Lower leg skin (tissue), 4 donors: ENCODE measurements at regions not wholly inside any gene's neighbourhood (a gene's known extent, or its start where the extent isn't known, plus 50 kb on each side); places are given as distances from the start of the nearest gene placed in this dataset.
"Not testable (repeated sequence)": the region's sequence is repeated elsewhere in the genome, so short reads cannot be mapped to it uniquely, and the experiment has no call there.

Experiments
- DNase-seq, 2 donors: peaks; one replicate each; pipeline ENCODE4 v3.0.0-alpha.2; 2019; ENCODE audit warnings: low spot score in 2 of 2
- H3K4me3 ChIP-seq: fragments of 200-600 bp; sonication (generic); 2 replicates; pipeline ENCODE4 v1.5.1; 2017; ENCODE audit warnings: mild to moderate bottlenecking, low read depth; ENCODE audit not compliant: poor library complexity, severe bottlenecking
- POLR2A ChIP-seq, 2 donors: fragments of 450-650 bp; IDR thresholded peaks; one replicate each; pipeline ENCODE4 v1.6.1; 2016 to 2017; ENCODE audit warnings: antibody characterized with exemption in 2 of 2, mild to moderate bottlenecking in 1 of 2, moderate library complexity in 1 of 2
- WGBS, 2 donors: methylation state at CpG; one replicate each; pipeline ENCODE4 v1.1.5; 2018; 5-methylcytosine and 5-hydroxymethylcytosine counted together
- intact Hi-C: fragments of 100-400 bp; cut with DNase I; formaldehyde crosslinking; loops from one replicate; pipeline ENCODE4 v1.15.0; 2023; ENCODE audit warnings: low total_unique reads
- TF ChIP-seq, protein P1 (sequence below), 3 donors: fragments of 450-650 bp; IDR thresholded peaks; one replicate each; pipeline ENCODE4 v1.5.1; 2016; ENCODE audit warnings: antibody characterized with exemption in 3 of 3, mild to moderate bottlenecking in 3 of 3, moderate library complexity in 2 of 3

DNA sequence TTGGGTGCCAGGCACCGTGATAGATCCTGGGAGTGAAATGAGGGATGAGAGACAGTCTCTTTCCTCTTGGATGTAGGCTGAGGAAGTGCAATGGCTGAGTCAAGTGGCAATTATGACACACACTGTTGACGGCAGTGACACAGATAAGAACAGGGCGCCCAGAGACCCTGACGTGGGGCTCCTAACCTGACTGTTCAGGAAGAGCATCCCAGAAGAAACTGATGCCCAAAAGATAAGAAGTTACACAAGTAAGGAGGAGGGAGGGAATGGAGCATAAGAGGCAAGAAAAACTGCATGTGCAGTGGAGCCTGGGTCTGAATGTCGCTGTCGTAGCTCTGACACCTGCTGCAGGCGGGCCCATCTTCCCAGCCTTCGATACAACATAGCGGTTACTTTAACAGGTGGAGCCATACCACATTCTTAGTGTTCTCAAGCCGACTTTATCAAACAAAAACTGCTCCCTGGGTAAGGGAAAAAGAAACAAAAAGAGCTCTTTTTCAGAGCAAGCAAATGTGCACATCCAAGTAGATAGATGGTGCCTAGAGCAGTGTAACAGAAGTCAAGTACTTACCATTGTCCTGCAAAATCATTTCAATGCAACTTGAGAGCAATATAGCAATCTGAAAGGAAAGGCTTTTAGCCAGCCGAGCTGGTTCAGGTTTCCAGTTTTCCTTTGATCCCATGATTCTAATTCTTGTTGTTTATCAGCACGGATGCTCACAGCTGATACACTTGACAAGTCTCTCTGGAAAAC lies 463.9 kb upstream of the JARID2 start:
- intact Hi-C loops, result no loop called here
- no peak overlapping the region for H3K4me3 ChIP-seq
- WGBS, 2 donors, result 89 to 94% methylated on average over 12 of the region's 12 CpGs
- TF ChIP-seq, protein P1, sequence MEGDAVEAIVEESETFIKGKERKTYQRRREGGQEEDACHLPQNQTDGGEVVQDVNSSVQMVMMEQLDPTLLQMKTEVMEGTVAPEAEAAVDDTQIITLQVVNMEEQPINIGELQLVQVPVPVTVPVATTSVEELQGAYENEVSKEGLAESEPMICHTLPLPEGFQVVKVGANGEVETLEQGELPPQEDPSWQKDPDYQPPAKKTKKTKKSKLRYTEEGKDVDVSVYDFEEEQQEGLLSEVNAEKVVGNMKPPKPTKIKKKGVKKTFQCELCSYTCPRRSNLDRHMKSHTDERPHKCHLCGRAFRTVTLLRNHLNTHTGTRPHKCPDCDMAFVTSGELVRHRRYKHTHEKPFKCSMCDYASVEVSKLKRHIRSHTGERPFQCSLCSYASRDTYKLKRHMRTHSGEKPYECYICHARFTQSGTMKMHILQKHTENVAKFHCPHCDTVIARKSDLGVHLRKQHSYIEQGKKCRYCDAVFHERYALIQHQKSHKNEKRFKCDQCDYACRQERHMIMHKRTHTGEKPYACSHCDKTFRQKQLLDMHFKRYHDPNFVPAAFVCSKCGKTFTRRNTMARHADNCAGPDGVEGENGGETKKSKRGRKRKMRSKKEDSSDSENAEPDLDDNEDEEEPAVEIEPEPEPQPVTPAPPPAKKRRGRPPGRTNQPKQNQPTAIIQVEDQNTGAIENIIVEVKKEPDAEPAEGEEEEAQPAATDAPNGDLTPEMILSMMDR (IDR thresholded peaks at IDR 0.05), result no peak
- no peak for TF ChIP-seq POLR2A (IDR thresholded peaks at IDR 0.05)
- DNase-seq, result no peak

DNA sequence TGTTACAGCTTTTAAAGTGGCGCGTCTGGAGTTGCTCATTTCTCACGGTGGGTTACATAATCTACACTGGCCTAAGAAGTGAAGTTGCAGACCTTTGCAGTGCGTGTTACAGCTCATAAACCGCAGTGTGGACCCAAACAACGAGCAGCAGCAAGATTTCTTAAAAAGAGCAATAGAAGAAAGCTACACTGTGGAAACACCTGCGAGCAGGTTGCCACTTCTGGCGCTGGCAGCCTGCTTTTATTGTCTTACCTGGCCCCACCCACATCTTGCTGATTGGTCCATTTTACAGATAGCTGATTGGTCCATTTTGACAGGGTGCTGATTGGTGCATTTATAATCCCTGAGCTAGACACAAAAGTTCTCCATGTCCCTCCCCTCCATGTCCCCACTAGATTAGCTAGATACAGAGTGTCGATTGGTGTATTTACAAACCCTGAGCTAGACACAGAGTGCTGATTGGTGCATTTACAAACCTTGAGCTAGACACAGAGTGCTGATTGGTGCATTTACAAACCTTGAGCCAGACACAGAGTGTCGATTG lies 462.9 kb upstream of the JARID2 start:
- H3K4me3 ChIP-seq, intact Hi-C loops, DNase-seq: not testable (repeated sequence)
- WGBS, 2 donors, result 95 to 97% methylated on average over 10 of the region's 10 CpGs

- TF ChIP-seq POLR2A (IDR thresholded peaks at IDR 0.05), result no peak
- TF ChIP-seq, protein P1 (IDR thresholded peaks at IDR 0.05), result no peak
- no peak overlapping the region for H3K4me3 ChIP-seq
- intact Hi-C loops, result no loop called here
- 97 to 98% methylated on average over 21 to 35 of the region's 35 CpGs for WGBS, 2 donors
- no peak for DNase-seq
These were observed 462.3 kb upstream of the JARID2 start for GRCh38 chr6:14783594-14783993.

DNA sequence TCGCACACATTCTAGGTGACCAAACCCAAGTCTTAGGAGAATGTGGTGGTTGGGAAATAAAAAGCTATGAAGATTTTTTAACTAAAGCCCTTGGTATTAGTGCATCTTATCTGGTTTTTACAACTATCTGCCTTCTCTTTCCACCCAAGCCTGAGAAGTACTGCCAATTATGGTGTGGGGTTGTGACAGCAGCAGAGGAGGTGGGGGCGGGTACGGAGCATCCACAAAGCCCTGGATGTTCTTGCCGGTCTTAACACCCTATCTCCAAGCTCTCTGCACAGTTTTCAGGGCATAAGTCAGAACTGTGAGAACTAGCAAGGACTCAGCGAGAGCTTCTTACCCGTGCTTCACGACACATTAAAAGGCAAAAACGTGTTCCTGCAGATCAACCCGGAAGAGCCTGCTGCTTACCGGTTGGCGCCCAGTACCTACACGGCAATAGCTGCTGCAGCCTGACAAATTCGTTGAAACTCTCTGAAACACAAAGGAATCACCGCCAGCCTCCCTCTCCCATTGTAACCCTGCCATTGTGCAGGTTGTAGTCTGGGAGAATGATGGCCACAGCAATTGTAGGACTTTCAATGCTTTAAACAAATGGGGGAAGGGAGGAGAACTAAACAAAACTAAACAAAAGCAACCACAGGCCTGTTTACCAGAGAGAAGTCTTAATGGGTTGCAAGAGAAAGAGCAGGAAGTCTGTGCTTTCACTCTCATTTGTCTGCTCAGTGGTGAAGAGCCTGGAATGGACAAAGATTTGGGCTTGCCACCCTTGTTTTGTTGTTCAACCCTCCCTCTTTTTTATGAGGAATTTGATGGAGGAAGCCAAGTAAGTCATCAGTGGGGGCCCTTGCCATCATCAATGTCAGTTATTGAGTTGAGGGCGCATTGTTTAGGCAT lies 461.0 kb upstream of the JARID2 start:
- H3K4me3 ChIP-seq, result no peak overlapping the region
- no peak for DNase-seq
- WGBS, 2 donors, result 59 to 65% methylated on average over 15 of the region's 15 CpGs
- no peak for TF ChIP-seq POLR2A (IDR thresholded peaks at IDR 0.05)
- TF ChIP-seq, protein P1 (IDR thresholded peaks at IDR 0.05), result no peak
- intact Hi-C loops, result no loop called here

DNA sequence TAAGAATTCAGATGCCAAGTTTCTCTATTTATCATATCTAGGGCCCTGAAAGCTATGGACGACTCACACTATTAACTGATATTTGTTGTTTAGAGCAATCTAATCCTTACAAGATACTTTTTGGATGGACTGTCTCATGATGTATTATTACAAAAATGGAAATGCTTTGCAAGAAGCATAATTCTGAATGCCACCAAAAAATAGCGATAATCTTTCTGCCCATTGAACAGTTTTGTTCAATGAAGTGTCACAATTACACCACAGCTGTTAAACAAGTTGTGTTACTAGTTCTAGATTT lies 460.4 kb upstream of the JARID2 start:
- intact Hi-C loops, result no loop called here
- TF ChIP-seq POLR2A (IDR thresholded peaks at IDR 0.05), result no peak
- TF ChIP-seq, protein P1 (IDR thresholded peaks at IDR 0.05), result no peak
- DNase-seq, result no peak
- 94 to 95% methylated on average over 2 of the region's 2 CpGs for WGBS, 2 donors
- H3K4me3 ChIP-seq, result no peak overlapping the region

DNA sequence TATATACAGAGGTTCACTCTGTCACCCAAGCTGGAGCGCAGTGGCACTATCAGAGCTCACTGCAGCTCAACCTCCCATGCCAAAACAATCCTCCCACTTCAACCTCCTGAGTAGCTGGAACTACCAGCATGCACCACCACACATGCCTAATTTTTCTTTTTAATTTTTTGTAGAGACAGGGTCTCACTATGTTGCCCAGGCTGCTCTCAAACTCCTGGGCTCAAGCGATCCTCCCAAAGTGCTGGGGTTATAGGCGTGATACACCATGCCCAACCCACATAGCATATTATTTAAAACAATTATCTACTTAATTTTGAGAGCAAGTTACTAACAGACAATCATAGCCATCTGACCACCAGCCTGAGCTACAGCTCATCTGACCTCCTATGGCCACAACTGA lies 459.9 kb upstream of the JARID2 start:
- WGBS, 2 donors, result 92 to 98% methylated on average over 3 of the region's 3 CpGs
- intact Hi-C loops, result no loop called here
- TF ChIP-seq, protein P1 (IDR thresholded peaks at IDR 0.05), result no peak
- no peak for DNase-seq
- no peak overlapping the region for H3K4me3 ChIP-seq
